GM12873 (cell line): ENCODE measurements at regions not wholly inside any gene's neighbourhood (a gene's known extent, or its start where the extent isn't known, plus 50 kb on each side); places are given as distances from the start of the nearest gene placed in this dataset.

Experiments used
- TF ChIP-seq, protein P1 (sequence below): IDR thresholded peaks from 2 replicates; pipeline ENCODE4 v1.5.1; 2012; ENCODE audit warnings: low read depth, mild to moderate bottlenecking, moderate library complexity, low read length, control low read depth; ENCODE audit not compliant: insufficient read depth; ENCODE audit errors: missing control alignments

DNA sequence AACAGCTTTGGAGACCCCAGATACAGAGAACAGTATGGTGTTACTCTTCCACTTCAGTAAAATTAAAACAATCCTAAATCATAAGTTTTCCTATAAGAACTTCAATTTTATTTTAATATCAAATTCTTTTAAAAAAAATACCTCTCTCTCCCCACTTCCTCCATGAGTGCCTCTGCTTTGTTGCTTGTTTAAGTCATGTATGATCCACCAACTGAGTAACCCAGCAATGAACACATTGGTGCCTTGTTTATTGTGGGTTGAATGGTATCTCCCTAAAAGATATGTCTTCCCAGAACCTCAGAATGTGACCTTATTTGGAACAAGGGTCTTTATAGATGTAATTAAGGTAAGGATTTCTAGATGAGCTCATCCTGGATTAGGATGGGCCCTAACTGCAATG, 143.5 kb upstream of the EGLN3 start:
- TF ChIP-seq, protein P1, sequence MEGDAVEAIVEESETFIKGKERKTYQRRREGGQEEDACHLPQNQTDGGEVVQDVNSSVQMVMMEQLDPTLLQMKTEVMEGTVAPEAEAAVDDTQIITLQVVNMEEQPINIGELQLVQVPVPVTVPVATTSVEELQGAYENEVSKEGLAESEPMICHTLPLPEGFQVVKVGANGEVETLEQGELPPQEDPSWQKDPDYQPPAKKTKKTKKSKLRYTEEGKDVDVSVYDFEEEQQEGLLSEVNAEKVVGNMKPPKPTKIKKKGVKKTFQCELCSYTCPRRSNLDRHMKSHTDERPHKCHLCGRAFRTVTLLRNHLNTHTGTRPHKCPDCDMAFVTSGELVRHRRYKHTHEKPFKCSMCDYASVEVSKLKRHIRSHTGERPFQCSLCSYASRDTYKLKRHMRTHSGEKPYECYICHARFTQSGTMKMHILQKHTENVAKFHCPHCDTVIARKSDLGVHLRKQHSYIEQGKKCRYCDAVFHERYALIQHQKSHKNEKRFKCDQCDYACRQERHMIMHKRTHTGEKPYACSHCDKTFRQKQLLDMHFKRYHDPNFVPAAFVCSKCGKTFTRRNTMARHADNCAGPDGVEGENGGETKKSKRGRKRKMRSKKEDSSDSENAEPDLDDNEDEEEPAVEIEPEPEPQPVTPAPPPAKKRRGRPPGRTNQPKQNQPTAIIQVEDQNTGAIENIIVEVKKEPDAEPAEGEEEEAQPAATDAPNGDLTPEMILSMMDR: no peak

DNA sequence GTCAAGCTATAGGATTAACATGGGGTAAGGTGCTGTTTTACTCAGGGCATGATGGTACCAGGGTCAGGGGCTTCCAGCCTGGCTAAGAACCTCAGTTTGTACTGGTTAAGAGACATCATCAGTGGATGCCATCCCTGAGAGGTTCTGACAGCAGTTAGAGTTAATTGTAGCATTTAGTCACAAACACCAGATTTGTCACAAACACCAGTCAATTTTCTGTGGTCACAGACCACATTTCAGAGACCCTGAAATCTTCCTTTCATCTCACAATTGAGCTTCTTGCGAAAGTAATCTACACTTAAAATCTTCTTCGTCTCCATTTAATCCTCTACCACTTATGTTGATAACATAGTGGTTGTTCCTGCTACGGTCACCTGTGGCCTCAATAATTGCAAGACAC, 143.0 kb upstream of the EGLN3 start:
- TF ChIP-seq, protein P1: no peak

DNA sequence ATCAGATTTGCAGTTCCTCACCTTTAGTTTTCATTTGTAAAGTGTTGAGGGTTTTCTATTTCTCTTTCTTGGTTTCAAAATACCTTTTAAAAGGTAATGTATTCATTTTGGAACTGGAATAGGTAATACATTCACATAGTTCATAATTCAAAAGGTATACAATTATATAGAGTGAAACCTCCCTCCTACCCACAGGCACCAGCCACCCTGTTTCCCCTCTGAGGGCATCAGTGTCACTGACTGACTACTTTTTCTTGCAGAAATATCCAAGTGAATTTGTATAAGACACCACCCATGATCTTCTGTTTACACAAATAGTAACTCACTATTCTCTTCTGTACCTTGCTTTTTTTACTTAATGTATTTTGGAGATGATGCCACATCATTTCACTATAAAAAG, 139.6 kb upstream of the EGLN3 start:
- TF ChIP-seq, protein P1: no peak

DNA sequence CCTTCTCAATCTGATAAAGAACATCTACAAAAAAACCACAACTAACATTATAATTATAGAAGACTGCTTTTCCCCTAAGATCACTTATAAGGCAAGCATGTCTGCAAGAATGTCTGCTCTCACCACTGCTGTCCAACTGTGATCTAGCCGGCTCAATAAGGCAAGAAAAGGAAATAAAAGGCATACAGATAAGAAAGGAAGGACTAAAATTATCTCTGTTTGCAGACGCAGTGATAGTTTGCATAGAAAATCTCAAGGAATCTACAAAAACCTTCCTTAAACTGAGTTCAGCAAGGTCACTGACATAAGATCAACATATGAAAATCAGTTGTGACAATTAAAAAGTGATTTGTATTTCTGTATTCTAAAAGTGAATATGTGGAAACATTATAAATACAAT, 138.0 kb upstream of the EGLN3 start:
- TF ChIP-seq, protein P1: no peak

DNA sequence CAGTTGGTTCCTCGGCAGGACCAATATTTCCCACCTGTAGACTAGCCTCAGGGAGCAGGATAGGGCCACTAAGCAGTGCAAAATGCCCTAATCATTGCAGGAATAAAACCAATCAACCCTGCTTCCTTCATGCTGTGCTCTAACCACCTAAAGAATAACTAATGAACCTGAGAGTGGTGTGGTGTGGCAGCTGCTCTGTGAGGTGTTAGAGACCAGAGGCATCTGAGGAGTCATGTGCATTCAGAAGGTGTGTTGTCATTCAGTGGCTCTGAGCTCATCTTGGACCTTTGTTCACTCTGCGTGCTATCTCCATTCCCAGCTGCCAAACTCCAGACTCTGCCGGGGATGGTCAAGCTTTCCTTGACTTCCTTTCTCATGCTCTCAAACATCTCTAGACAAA, 136.7 kb upstream of the EGLN3 start:
- TF ChIP-seq, protein P1: no peak

DNA sequence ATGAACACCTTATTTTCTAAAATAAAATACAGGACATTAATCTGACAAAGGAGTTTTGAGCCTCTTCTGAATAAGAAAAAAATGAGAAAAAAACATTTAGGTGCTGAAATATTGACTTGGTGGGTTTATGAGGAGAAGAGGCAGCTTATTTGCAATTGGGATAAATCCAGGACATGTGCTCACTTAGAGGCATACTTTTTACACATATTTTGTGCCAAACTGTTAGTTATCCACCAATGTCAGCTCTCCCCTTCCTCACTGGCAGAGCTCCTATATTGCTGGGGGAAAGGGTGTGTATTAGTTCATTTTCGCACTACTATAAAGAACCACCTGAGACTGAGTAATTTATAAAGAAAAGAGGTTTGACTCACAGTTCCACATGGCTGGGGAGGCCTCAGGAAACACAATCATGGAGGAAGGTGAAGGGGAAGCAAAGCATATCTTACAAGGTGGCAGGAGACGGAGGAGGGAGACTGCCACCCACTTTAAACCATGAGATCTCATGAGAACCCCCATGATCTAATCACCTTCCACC, 135.4 kb upstream of the EGLN3 start:
- TF ChIP-seq, protein P1: no peak

DNA sequence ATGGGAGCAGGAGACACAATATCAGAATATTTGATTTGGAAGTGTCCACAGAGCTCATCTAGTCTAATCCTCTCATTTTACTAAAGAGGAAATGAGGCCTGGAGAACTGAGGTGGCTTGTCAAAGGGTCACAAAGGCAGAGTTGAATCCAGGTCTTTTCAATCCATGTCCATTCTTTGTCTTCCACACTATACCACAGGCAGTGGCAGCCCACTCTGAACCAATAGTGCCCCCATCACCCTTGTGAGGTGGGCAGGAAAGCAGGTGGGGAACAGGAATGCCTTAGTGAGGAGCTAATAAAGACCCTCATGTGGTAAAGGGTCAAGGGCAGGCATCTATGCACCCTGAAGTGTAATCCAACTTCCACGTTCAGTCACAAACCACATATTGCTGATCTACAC, 134.8 kb upstream of the EGLN3 start:
- TF ChIP-seq, protein P1: no peak
